SK-N-SH treated with all-trans-retinoic acid at 6 μM for 48 hours (cell line): ENCODE measurements at regions not wholly inside any gene's neighbourhood (a gene's known extent, or its start where the extent isn't known, plus 50 kb on each side); places are given as distances from the start of the nearest gene placed in this dataset.

Experiments used
- ATAC-seq: fragments of 200-7000 bp; cut with Tn5 transposase; 3 replicates; pipeline ENCODE4 v1.9.1; 2020; ENCODE audit warnings: mild to moderate bottlenecking, moderate library complexity
- ARNTL ChIP-seq: fragments of 450-650 bp; formaldehyde crosslinking; IDR thresholded peaks from 2 replicates; pipeline ENCODE4 v1.5.0; 2020; ENCODE audit warnings: low read depth, mild to moderate bottlenecking, moderate library complexity, borderline replicate concordance
- BACH2 ChIP-seq: fragments of 250-450 bp; sonication (Bioruptor Pico); IDR thresholded peaks from 2 replicates; pipeline ENCODE4 v1.9.0; 2021; ENCODE audit warnings: mild to moderate bottlenecking, borderline replicate concordance
- CSDC2 ChIP-seq: fragments of 250-450 bp; sonication (Bioruptor Pico); IDR thresholded peaks from 2 replicates; pipeline ENCODE4 v1.5.0; 2020; ENCODE audit warnings: mild to moderate bottlenecking, moderate library complexity
- ESRRG ChIP-seq: fragments of 250-450 bp; sonication (Bioruptor Pico); IDR thresholded peaks from 2 replicates; pipeline ENCODE4 v1.6.1; 2021; ENCODE audit warnings: mild to moderate bottlenecking
- GLIS3 ChIP-seq: fragments of 250-450 bp; sonication (Bioruptor Pico); IDR thresholded peaks from 2 replicates; pipeline ENCODE4 v1.5.0; 2020; ENCODE audit warnings: mild to moderate bottlenecking, moderate library complexity
- ISL1 ChIP-seq: fragments of 250-450 bp; sonication (Bioruptor Pico); IDR thresholded peaks from 2 replicates; pipeline ENCODE4 v2.1.2; 2022; ENCODE audit warnings: mild to moderate bottlenecking, moderate library complexity
- OSR1 ChIP-seq: fragments of 250-450 bp; sonication (Bioruptor Pico); IDR thresholded peaks from 2 replicates; pipeline ENCODE4 v1.8.0; 2022; ENCODE audit warnings: moderate library complexity, mild to moderate bottlenecking, inconsistent platforms
- PPARA ChIP-seq: fragments of 250-450 bp; sonication (Bioruptor Pico); IDR thresholded peaks from 2 replicates; pipeline ENCODE4 v1.5.0; 2020; ENCODE audit warnings: mild to moderate bottlenecking, borderline replicate concordance
- RARB ChIP-seq: fragments of 250-450 bp; sonication (Bioruptor Pico); IDR thresholded peaks from 2 replicates; pipeline ENCODE4 v1.8.0; 2021; ENCODE audit warnings: mild to moderate bottlenecking, moderate library complexity
- SNAI2 ChIP-seq: fragments of 250-450 bp; sonication (Bioruptor Pico); IDR thresholded peaks from 2 replicates; pipeline ENCODE4 v1.5.0; 2020; ENCODE audit warnings: mild to moderate bottlenecking, moderate library complexity
- TCF4 ChIP-seq: fragments of 250-450 bp; sonication (Bioruptor Pico); IDR thresholded peaks from 2 replicates; pipeline ENCODE4 v1.8.0; 2021; ENCODE audit warnings: mild to moderate bottlenecking, moderate library complexity, borderline replicate concordance
- TOX ChIP-seq: fragments of 250-450 bp; sonication (Bioruptor Pico); IDR thresholded peaks from 2 replicates; pipeline ENCODE4 v1.8.0; 2021; ENCODE audit warnings: mild to moderate bottlenecking, moderate library complexity, borderline replicate concordance
- ZC3H10 ChIP-seq: fragments of 250-450 bp; sonication (Bioruptor Pico); IDR thresholded peaks from 2 replicates; pipeline ENCODE4 v1.5.1; 2021; ENCODE audit warnings: mild to moderate bottlenecking, moderate library complexity
- ZFP30 ChIP-seq: fragments of 450-650 bp; formaldehyde crosslinking; IDR thresholded peaks from 2 replicates; pipeline ENCODE4 v1.5.0; 2022; ENCODE audit warnings: mild to moderate bottlenecking, moderate library complexity
- ZNF565 ChIP-seq: fragments of 450-650 bp; formaldehyde crosslinking; conservative IDR thresholded peaks from 2 replicates; pipeline ENCODE4 v1.5.0; 2020; ENCODE audit warnings: low read depth, mild to moderate bottlenecking, moderate library complexity
- ZNF8 ChIP-seq: fragments of 450-650 bp; formaldehyde crosslinking; IDR thresholded peaks from 2 replicates; pipeline ENCODE4 v1.5.0; 2020; ENCODE audit warnings: mild to moderate bottlenecking, moderate library complexity
- TF ChIP-seq, protein P1 (sequence below): fragments of 250-450 bp; sonication (Bioruptor Pico); IDR thresholded peaks from 2 replicates; pipeline ENCODE4 v1.5.1; 2021; ENCODE audit warnings: mild to moderate bottlenecking, moderate library complexity
- TF ChIP-seq, protein P2 (sequence below): fragments of 250-450 bp; sonication (Bioruptor Pico); IDR thresholded peaks from 2 replicates; pipeline ENCODE4 v1.5.1; 2020; ENCODE audit warnings: low read depth, mild to moderate bottlenecking, moderate library complexity
- TF ChIP-seq, protein P3 (sequence below): fragments of 250-450 bp; sonication (Bioruptor Pico); IDR thresholded peaks from 2 replicates; pipeline ENCODE4 v1.5.0; 2020; ENCODE audit warnings: mild to moderate bottlenecking, moderate library complexity

- TF ChIP-seq, protein P1, sequence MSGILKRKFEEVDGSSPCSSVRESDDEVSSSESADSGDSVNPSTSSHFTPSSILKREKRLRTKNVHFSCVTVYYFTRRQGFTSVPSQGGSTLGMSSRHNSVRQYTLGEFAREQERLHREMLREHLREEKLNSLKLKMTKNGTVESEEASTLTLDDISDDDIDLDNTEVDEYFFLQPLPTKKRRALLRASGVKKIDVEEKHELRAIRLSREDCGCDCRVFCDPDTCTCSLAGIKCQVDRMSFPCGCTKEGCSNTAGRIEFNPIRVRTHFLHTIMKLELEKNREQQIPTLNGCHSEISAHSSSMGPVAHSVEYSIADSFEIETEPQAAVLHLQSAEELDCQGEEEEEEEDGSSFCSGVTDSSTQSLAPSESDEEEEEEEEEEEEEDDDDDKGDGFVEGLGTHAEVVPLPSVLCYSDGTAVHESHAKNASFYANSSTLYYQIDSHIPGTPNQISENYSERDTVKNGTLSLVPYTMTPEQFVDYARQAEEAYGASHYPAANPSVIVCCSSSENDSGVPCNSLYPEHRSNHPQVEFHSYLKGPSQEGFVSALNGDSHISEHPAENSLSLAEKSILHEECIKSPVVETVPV (CRISPR knock-in tag) = no peak
Measured at GRCh38 chr11:70001246-70001645, 76.9 kb upstream of the ANO1 start (continued).

DNA sequence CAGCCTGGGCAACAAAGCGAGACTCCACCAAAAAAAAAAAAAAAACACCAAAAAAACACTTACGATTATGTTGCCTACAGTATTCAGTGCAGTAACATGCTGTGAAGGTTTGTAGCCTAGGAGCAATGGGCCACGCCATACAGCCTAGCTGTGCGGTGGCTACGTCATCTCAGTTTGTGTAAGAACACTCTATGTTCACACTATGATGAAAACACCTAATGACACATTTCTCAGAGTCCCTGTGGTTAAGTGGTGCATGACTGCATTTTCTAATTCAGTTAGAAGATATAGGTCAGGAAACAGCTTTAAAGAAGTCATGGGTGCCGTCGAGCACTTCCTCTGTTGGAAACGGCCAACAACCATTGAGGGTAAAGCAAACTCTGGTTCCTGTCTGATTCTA lies 75.7 kb upstream of the ANO1 start:
- no peak for ATAC-seq
- TF ChIP-seq TCF4 (CRISPR knock-in tag) (no peak), ZFP30 (CRISPR knock-in tag) (no peak), ZC3H10 (CRISPR knock-in tag) (no peak), OSR1 (no peak), ARNTL (no peak), ZNF8 (no peak), TOX (CRISPR knock-in tag) (no peak)

DNA sequence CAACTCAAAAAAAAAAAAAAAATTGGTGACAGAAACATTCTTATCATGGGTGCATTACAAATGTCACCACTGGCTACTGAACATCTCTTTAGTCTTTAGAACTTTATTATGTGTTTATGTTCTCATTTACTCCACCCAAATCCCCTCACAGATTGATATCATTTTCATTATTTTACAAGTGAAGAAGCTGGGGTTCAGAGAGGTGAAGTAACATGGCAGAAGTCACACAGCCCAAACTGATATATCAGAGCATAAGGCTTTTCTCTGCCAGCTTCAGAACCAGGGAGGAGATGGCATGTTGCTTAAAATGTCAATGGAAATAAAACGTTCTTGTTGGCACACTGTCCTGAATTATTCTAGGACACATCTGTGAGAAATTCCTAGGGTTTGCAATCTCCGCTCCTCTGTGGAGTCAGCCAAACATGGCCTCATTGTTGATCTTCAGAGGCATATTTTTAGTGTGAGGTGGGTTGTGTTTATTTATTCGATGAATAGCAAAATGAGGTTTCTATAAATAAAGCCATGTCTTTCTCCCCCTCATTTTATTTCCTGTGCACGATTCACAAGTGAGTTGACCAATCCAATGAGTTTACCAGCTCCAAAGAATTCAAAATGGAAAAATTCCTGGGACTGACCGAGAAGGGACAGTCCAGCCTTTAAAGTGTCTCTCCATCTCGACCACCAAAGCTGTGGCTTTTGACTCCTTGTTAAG lies 72.9 kb upstream of the ANO1 start:
- ATAC-seq = no peak
- TF ChIP-seq BACH2 (CRISPR knock-in tag) = no peak
- TF ChIP-seq TCF4 (CRISPR knock-in tag) = no peak
- TF ChIP-seq, protein P2, sequence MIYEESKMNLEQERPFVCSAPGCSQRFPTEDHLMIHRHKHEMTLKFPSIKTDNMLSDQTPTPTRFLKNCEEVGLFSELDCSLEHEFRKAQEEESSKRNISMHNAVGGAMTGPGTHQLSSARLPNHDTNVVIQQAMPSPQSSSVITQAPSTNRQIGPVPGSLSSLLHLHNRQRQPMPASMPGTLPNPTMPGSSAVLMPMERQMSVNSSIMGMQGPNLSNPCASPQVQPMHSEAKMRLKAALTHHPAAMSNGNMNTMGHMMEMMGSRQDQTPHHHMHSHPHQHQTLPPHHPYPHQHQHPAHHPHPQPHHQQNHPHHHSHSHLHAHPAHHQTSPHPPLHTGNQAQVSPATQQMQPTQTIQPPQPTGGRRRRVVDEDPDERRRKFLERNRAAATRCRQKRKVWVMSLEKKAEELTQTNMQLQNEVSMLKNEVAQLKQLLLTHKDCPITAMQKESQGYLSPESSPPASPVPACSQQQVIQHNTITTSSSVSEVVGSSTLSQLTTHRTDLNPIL (CRISPR knock-in tag) = no peak
- TF ChIP-seq ZC3H10 (CRISPR knock-in tag) = no peak
- no peak for TF ChIP-seq TOX (CRISPR knock-in tag)
- TF ChIP-seq RARB (CRISPR knock-in tag) = no peak
- TF ChIP-seq, protein P1 (CRISPR knock-in tag) = no peak
- TF ChIP-seq CSDC2 (CRISPR knock-in tag) = no peak
- no peak for TF ChIP-seq PPARA (CRISPR knock-in tag)
- no peak for TF ChIP-seq ARNTL

- no peak for ATAC-seq
- TF ChIP-seq ARNTL (no peak), GLIS3 (no peak)
Measured at GRCh38 chr11:70007796-70008195, 70.3 kb upstream of the ANO1 start.

- ATAC-seq = no peak
- TF ChIP-seq ZNF565 (CRISPR knock-in tag) (no peak), ZFP30 (CRISPR knock-in tag) (no peak), ISL1 (no peak), RARB (CRISPR knock-in tag) (no peak), GLIS3 (no peak)
- TF ChIP-seq, protein P1 (CRISPR knock-in tag) = no peak
- TF ChIP-seq, protein P2 (CRISPR knock-in tag) = no peak
Measured at GRCh38 chr11:70010774-70011173, 67.3 kb upstream of the ANO1 start.

- no peak for ATAC-seq
- no peak for TF ChIP-seq BACH2 (CRISPR knock-in tag)
- TF ChIP-seq ZNF8 = no peak
- TF ChIP-seq ESRRG (CRISPR knock-in tag) = no peak
- TF ChIP-seq ZFP30 (CRISPR knock-in tag) = no peak
- no peak for TF ChIP-seq ISL1
- no peak for TF ChIP-seq SNAI2
- TF ChIP-seq ZC3H10 (CRISPR knock-in tag) = no peak
- TF ChIP-seq, protein P3, sequence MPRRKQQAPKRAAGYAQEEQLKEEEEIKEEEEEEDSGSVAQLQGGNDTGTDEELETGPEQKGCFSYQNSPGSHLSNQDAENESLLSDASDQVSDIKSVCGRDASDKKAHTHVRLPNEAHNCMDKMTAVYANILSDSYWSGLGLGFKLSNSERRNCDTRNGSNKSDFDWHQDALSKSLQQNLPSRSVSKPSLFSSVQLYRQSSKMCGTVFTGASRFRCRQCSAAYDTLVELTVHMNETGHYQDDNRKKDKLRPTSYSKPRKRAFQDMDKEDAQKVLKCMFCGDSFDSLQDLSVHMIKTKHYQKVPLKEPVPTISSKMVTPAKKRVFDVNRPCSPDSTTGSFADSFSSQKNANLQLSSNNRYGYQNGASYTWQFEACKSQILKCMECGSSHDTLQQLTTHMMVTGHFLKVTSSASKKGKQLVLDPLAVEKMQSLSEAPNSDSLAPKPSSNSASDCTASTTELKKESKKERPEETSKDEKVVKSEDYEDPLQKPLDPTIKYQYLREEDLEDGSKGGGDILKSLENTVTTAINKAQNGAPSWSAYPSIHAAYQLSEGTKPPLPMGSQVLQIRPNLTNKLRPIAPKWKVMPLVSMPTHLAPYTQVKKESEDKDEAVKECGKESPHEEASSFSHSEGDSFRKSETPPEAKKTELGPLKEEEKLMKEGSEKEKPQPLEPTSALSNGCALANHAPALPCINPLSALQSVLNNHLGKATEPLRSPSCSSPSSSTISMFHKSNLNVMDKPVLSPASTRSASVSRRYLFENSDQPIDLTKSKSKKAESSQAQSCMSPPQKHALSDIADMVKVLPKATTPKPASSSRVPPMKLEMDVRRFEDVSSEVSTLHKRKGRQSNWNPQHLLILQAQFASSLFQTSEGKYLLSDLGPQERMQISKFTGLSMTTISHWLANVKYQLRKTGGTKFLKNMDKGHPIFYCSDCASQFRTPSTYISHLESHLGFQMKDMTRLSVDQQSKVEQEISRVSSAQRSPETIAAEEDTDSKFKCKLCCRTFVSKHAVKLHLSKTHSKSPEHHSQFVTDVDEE = no peak
- TF ChIP-seq, protein P1 (CRISPR knock-in tag) = no peak
- TF ChIP-seq ARNTL = no peak
Measured at GRCh38 chr11:70012134-70012733, 65.9 kb upstream of the ANO1 start.
